ENCODE measurements at regions not wholly inside any gene's neighbourhood (a gene's known extent, or its start where the extent isn't known, plus 50 kb on each side); places are given as distances from the start of the nearest gene placed in this dataset.
"Not testable (repeated sequence)": the region's sequence is repeated elsewhere in the genome, so short reads cannot be mapped to it uniquely, and the experiment has no call there.

GRCh38 chr9:32166316-32166715 lies 218.1 kb upstream of the ACO1 start:
- CTCF ChIA-PET; H3K4me1 ChIP-seq (ENCODE audit: control insufficient read depth, insufficient read depth, low read length): not testable (repeated sequence)

GRCh38 chr9:32171339-32171738 lies 213.1 kb upstream of the ACO1 start:
- H3K27ac ChIP-seq (ENCODE audit: low read length): no peak overlapping the region
- DNase-seq (ENCODE audit: low read depth, low spot score) (no peak), ATAC-seq (no peak)
- no TSS peak for BruUV-seq (replicated peaks)
- H3K36me3 ChIP-seq (ENCODE audit: control insufficient read depth, insufficient read depth, low read length): no peaks in the 10 kb centered on the region
- H3K4me3 ChIP-seq (ENCODE audit: low read depth in 2 of 2, low read length in 2 of 2): no peak overlapping the region
- no peaks in the 10 kb centered on the region for H3K4me1 ChIP-seq (ENCODE audit: control insufficient read depth, insufficient read depth, low read length)
- ChIA-PET POLR2A (no interaction called here), CTCF (no interaction called here)
- TF ChIP-seq REST (IDR thresholded peaks at IDR 0.05; ENCODE audit: insufficient read depth in 1 of 2, low read depth in 2 of 2, low read length in 1 of 2): no peak
- no peak for TF ChIP-seq SIN3A (IDR thresholded peaks at IDR 0.05; ENCODE audit: borderline replicate concordance, insufficient read depth, low read depth, low read length)
- intact Hi-C loops (cut with micrococcal nuclease; ENCODE audit: unreplicated experiment) (no loop called here), in situ Hi-C loops (cut with HindIII; ENCODE audit: low pct_unique_long_range_greater_than_20kb, low sequenced_read_pairs) (no loop called here)
- H3K27me3 ChIP-seq (ENCODE audit: control insufficient read depth, insufficient read depth, low read length): no peaks in the 10 kb centered on the region
- H3K9me3 ChIP-seq (ENCODE audit: control insufficient read depth, insufficient read depth, low read depth, low read length): no peaks in the 10 kb centered on the region

More at GRCh38 chr9:32166316-32166715, 218.1 kb upstream of the ACO1 start:
- H3K36me3 ChIP-seq (ENCODE audit: control insufficient read depth, insufficient read depth, low read length); BruUV-seq (replicated peaks); DNase-seq (ENCODE audit: low read depth, low spot score); POLR2A ChIA-PET; intact Hi-C loops (cut with micrococcal nuclease; ENCODE audit: unreplicated experiment); in situ Hi-C loops (cut with HindIII; ENCODE audit: low pct_unique_long_range_greater_than_20kb, low sequenced_read_pairs); H3K4me3 ChIP-seq (ENCODE audit: low read depth in 2 of 2, low read length in 2 of 2); H3K27ac ChIP-seq (ENCODE audit: low read length); H3K27me3 ChIP-seq (ENCODE audit: control insufficient read depth, insufficient read depth, low read length); ATAC-seq; H3K9me3 ChIP-seq (ENCODE audit: control insufficient read depth, insufficient read depth, low read depth, low read length): not testable (repeated sequence)

DNA sequence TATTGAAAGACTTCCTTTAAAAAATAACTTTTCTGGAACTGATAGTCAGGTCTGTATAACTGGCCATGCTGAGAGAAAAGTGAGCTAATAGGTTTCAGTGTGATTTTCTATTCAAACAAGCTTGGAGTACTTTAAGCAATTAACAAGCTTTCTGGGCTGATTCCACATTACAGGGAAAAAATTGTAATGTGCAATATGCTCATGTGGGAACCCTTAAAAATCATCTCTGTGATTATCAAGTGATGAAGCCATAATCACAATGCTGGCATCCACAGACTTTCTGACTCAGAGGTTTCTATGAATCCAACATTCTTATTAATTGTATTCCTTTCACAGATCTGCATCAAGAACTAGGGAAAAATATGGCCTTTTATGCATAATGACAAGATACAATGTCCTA lies 212.2 kb upstream of the ACO1 start:
- no peaks in the 10 kb centered on the region for H3K27me3 ChIP-seq (ENCODE audit: control insufficient read depth, insufficient read depth, low read length)
- H3K4me3 ChIP-seq (ENCODE audit: low read depth in 2 of 2, low read length in 2 of 2): no peak overlapping the region
- intact Hi-C loops (cut with micrococcal nuclease; ENCODE audit: unreplicated experiment): no loop called here
- in situ Hi-C loops (cut with HindIII; ENCODE audit: low pct_unique_long_range_greater_than_20kb, low sequenced_read_pairs): no loop called here
- no peak for DNase-seq (ENCODE audit: low read depth, low spot score)
- ChIA-PET POLR2A (no interaction called here), CTCF (no interaction called here)
- no peak for ATAC-seq
- no TSS peak for BruUV-seq (replicated peaks)
- H3K27ac ChIP-seq (ENCODE audit: low read length): no peak overlapping the region
- H3K36me3 ChIP-seq (ENCODE audit: control insufficient read depth, insufficient read depth, low read length): no peaks in the 10 kb centered on the region
- H3K9me3 ChIP-seq (ENCODE audit: control insufficient read depth, insufficient read depth, low read depth, low read length): no peaks in the 10 kb centered on the region
- TF ChIP-seq, protein P1, sequence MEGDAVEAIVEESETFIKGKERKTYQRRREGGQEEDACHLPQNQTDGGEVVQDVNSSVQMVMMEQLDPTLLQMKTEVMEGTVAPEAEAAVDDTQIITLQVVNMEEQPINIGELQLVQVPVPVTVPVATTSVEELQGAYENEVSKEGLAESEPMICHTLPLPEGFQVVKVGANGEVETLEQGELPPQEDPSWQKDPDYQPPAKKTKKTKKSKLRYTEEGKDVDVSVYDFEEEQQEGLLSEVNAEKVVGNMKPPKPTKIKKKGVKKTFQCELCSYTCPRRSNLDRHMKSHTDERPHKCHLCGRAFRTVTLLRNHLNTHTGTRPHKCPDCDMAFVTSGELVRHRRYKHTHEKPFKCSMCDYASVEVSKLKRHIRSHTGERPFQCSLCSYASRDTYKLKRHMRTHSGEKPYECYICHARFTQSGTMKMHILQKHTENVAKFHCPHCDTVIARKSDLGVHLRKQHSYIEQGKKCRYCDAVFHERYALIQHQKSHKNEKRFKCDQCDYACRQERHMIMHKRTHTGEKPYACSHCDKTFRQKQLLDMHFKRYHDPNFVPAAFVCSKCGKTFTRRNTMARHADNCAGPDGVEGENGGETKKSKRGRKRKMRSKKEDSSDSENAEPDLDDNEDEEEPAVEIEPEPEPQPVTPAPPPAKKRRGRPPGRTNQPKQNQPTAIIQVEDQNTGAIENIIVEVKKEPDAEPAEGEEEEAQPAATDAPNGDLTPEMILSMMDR (IDR thresholded peaks at IDR 0.05): no peak
- no peak for TF ChIP-seq SIN3A (IDR thresholded peaks at IDR 0.05; ENCODE audit: borderline replicate concordance, insufficient read depth, low read depth, low read length)
- no peak for TF ChIP-seq POLR2AphosphoS5 (IDR thresholded peaks at IDR 0.05; ENCODE audit: low read depth, low read length)
- TF ChIP-seq TCF7L2 (IDR thresholded peaks at IDR 0.05; ENCODE audit: low read depth, low read length): no peak
- TF ChIP-seq REST (IDR thresholded peaks at IDR 0.05; ENCODE audit: insufficient read depth in 1 of 2, low read depth in 2 of 2, low read length in 1 of 2): no peak
- H3K4me1 ChIP-seq (ENCODE audit: control insufficient read depth, insufficient read depth, low read length): no peaks in the 10 kb centered on the region
